Upper lobe of left lung (tissue), 4 donors: ENCODE measurements at regions not wholly inside any gene's neighbourhood (a gene's known extent, or its start where the extent isn't known, plus 50 kb on each side); places are given as distances from the start of the nearest gene placed in this dataset.

Experiments
- EP300 ChIP-seq, 4 donors: sonication (generic); formaldehyde crosslinking; IDR thresholded peaks; one replicate each; pipeline ENCODE4 v1.5.1; 2017; ENCODE audit warnings: antibody characterized with exemption in 4 of 4, control low read depth in 2 of 4
- POLR2A ChIP-seq, 4 donors: fragments of 450-650 bp; IDR thresholded peaks; one replicate each; pipeline ENCODE4 v1.5.1; 2016 to 2017; ENCODE audit warnings: antibody characterized with exemption in 4 of 4, mild to moderate bottlenecking in 2 of 4
- POLR2AphosphoS5 ChIP-seq, 2 donors: sonication (generic); formaldehyde crosslinking; IDR thresholded peaks; one replicate each; pipeline ENCODE4 v1.5.1; 2017; ENCODE audit warnings: antibody characterized with exemption in 2 of 2
- TF ChIP-seq, protein P1 (sequence below), 6 experiments: fragments of 450-650 bp in 4 of 6; fragments of 200-600 bp in 2 of 6; sonication (generic) in 2 of 6; IDR thresholded peaks; one replicate each; pipeline ENCODE4 v1.5.1; 2016 to 2019; ENCODE audit warnings: antibody characterized with exemption in 6 of 6

DNA sequence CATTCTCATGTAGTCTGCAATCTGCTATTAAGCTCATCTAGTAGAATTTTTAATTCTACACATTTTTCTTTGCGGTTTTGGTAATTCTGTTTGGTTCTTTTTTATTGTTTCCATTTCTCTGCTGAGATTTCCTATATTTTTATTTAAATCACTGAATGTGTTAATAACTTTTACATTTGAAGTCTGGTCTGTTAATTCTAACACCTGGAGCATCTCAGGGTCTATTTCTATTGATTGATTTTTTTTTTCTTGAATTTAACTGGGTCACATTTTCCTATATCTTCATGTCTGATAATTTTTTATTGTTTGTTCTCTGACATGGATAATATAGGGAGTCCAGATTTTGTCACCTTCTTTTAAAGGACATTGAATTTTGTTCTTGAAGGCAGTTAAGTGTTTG, 163.5 kb downstream of the OPA1 start:
- TF ChIP-seq, protein P1, sequence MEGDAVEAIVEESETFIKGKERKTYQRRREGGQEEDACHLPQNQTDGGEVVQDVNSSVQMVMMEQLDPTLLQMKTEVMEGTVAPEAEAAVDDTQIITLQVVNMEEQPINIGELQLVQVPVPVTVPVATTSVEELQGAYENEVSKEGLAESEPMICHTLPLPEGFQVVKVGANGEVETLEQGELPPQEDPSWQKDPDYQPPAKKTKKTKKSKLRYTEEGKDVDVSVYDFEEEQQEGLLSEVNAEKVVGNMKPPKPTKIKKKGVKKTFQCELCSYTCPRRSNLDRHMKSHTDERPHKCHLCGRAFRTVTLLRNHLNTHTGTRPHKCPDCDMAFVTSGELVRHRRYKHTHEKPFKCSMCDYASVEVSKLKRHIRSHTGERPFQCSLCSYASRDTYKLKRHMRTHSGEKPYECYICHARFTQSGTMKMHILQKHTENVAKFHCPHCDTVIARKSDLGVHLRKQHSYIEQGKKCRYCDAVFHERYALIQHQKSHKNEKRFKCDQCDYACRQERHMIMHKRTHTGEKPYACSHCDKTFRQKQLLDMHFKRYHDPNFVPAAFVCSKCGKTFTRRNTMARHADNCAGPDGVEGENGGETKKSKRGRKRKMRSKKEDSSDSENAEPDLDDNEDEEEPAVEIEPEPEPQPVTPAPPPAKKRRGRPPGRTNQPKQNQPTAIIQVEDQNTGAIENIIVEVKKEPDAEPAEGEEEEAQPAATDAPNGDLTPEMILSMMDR (IDR thresholded peaks at IDR 0.05): no peak
- TF ChIP-seq POLR2AphosphoS5 (IDR thresholded peaks at IDR 0.05) (no peak), POLR2A (IDR thresholded peaks at IDR 0.05) (no peak), EP300 (IDR thresholded peaks at IDR 0.05) (no peak)
